GM23338 (cell line): ENCODE measurements at regions not wholly inside any gene's neighbourhood (a gene's known extent, or its start where the extent isn't known, plus 50 kb on each side); places are given as distances from the start of the nearest gene placed in this dataset.
"Not testable (repeated sequence)": the region's sequence is repeated elsewhere in the genome, so short reads cannot be mapped to it uniquely, and the experiment has no call there.

ENCODE experiments used
- ATAC-seq: fragments of 200-7000 bp; cut with Tn5 transposase; 3 replicates; pipeline ENCODE4 v1.9.1; 2020
- DNase-seq: peaks from one replicate; pipeline ENCODE4 v3.0.0-alpha.2; 2015; ENCODE audit warnings: low spot score
- H2AFZ ChIP-seq: fragments of 200-600 bp; sonication (generic); 2 replicates; pipeline ENCODE4 v1.8.0; 2016; ENCODE audit warnings: antibody characterized with exemption, mild to moderate bottlenecking, moderate library complexity
- H3F3A ChIP-seq: fragments of 200-600 bp; sonication (generic); replicated peaks from 2 replicates; pipeline ENCODE4 v1.8.0; 2017; ENCODE audit warnings: antibody characterized with exemption, mixed run types, low read depth
- H3K27ac ChIP-seq: fragments of 200-600 bp; sonication (generic); 2 replicates; pipeline ENCODE4 v1.6.1; 2016; ENCODE audit warnings: low read depth
- H3K27me3 ChIP-seq: fragments of 200-600 bp; sonication (generic); 2 replicates; pipeline ENCODE4 v1.8.0; 2016; ENCODE audit warnings: mild to moderate bottlenecking, mixed run types, moderate library complexity; ENCODE audit not compliant: insufficient read depth
- H3K36me3 ChIP-seq: fragments of 200-600 bp; sonication (generic); 2 replicates; pipeline ENCODE4 v1.8.0; 2016; ENCODE audit warnings: mild to moderate bottlenecking; ENCODE audit not compliant: insufficient read depth
- H3K4me1 ChIP-seq: fragments of 200-600 bp; sonication (generic); 2 replicates; pipeline ENCODE4 v1.8.0; 2016; ENCODE audit warnings: mild to moderate bottlenecking, moderate library complexity; ENCODE audit not compliant: insufficient read depth
- H3K4me2 ChIP-seq: fragments of 200-600 bp; sonication (generic); 2 replicates; pipeline ENCODE4 v1.7.1; 2017; ENCODE audit warnings: mixed run types
- H3K4me3 ChIP-seq: fragments of 200-600 bp; sonication (generic); 2 replicates; pipeline ENCODE4 v1.6.1; 2016; ENCODE audit warnings: mixed run types
- H3K79me2 ChIP-seq: fragments of 200-600 bp; sonication (generic); replicated peaks from 2 replicates; pipeline ENCODE4 v1.8.0; 2017; ENCODE audit warnings: mild to moderate bottlenecking; ENCODE audit not compliant: insufficient read depth
- H3K9me2 ChIP-seq: fragments of 200-600 bp; sonication (generic); 2 replicates; pipeline ENCODE4 v1.8.0; 2017; ENCODE audit not compliant: insufficient read depth
- H4K20me1 ChIP-seq: fragments of 200-600 bp; sonication (generic); replicated peaks from 2 replicates; pipeline ENCODE4 v1.8.0; 2017; ENCODE audit warnings: mild to moderate bottlenecking; ENCODE audit not compliant: insufficient read depth
- H3K27ac Mint-ChIP-seq: 2 replicates; pipeline ENCODE4 v1.8.0; 2020; ENCODE audit warnings: inconsistent platforms, mild to moderate bottlenecking, moderate library complexity, mixed read lengths
- H3K27me3 Mint-ChIP-seq: 3 replicates; pipeline ENCODE4 v1.8.0; 2022; ENCODE audit warnings: low read depth, mild to moderate bottlenecking, moderate library complexity, mixed read lengths, inconsistent platforms; ENCODE audit not compliant: insufficient read depth, poor library complexity
- H3K36me3 Mint-ChIP-seq: 3 replicates; pipeline ENCODE4 v1.8.0; 2021; ENCODE audit warnings: low read depth, mild to moderate bottlenecking, inconsistent platforms, moderate library complexity, mixed read lengths
- H3K4me1 Mint-ChIP-seq: 3 replicates; pipeline ENCODE4 v1.8.0; 2020; ENCODE audit warnings: mild to moderate bottlenecking, inconsistent platforms, mixed read lengths
- H3K4me3 Mint-ChIP-seq: 3 replicates; pipeline ENCODE4 v1.8.0; 2021; ENCODE audit warnings: moderate library complexity, mild to moderate bottlenecking, inconsistent platforms, mixed read lengths
- H3K9me3 Mint-ChIP-seq: 3 replicates; pipeline ENCODE4 v1.8.0; 2020; ENCODE audit warnings: moderate library complexity, mild to moderate bottlenecking, inconsistent platforms, mixed read lengths
- JUNB ChIP-seq: IDR thresholded peaks from one replicate; pipeline ENCODE4 v1.6.1; 2016; ENCODE audit warnings: antibody characterized with exemption; ENCODE audit not compliant: unreplicated experiment
- STAT1 ChIP-seq: IDR thresholded peaks from one replicate; pipeline ENCODE4 v1.6.1; 2016; ENCODE audit warnings: antibody characterized with exemption; ENCODE audit not compliant: unreplicated experiment

- peaks cover 71% of the 10 kb centered on the region for H3K9me3 Mint-ChIP-seq
Measured at GRCh38 chr7:136263112-136263860, 286.1 kb upstream of the MTPN start.

DNA sequence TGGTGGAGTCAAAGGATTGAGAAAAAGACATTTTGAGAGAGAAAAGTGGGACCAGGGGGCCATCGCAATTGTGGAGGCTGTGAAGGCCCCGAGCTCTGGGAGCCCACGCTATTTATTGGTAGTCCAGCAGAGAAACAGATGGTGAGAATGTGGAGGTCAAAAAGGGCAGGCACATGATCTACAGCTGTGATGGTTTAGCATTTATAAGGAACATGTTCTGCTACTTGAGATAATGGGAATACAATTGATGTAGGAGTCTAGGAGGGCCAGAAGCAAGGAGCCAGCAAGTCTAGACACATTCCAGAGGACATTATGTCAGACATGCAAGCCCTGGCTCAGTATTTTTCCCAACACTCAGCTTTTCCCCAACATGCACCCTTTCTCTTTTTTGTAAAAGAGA is 283.4 kb upstream of the MTPN start:
- H3K4me3 ChIP-seq, H4K20me1 ChIP-seq, H3K4me3 Mint-ChIP-seq: not testable (repeated sequence)

More at GRCh38 chr7:136263112-136263860, 286.1 kb upstream of the MTPN start:
- peaks cover 14% of the 10 kb centered on the region for H3K36me3 ChIP-seq
- not testable (repeated sequence) for H3K27ac Mint-ChIP-seq, H3K79me2 ChIP-seq, H3K4me2 ChIP-seq, ATAC-seq, H3K27me3 ChIP-seq, H3K9me2 ChIP-seq, H3K4me3 Mint-ChIP-seq, H3K4me3 ChIP-seq, DNase-seq, H3F3A ChIP-seq, H3K27ac ChIP-seq, H3K27me3 Mint-ChIP-seq, H4K20me1 ChIP-seq, H2AFZ ChIP-seq, H3K4me1 Mint-ChIP-seq, H3K4me1 ChIP-seq
- peaks cover 38% of the 10 kb centered on the region for H3K36me3 Mint-ChIP-seq

GRCh38 chr7:136259074-136259473 is 281.9 kb upstream of the MTPN start:
- no peaks in the 10 kb centered on the region for H3K4me1 ChIP-seq
- H3K27me3 Mint-ChIP-seq: peaks cover 2% of the 10 kb centered on the region
- H3K4me2 ChIP-seq: no peak overlapping the region
- no peak overlapping the region for H3K4me3 Mint-ChIP-seq
- H3K36me3 Mint-ChIP-seq: peaks cover 24% of the 10 kb centered on the region
- no peaks in the 10 kb centered on the region for H3F3A ChIP-seq
- no peak overlapping the region for H2AFZ ChIP-seq
- H3K36me3 ChIP-seq: peaks cover 5% of the 10 kb centered on the region; the same call in 1 of the 2 replicates
- DNase-seq (no peak), ATAC-seq (no peak)
- TF ChIP-seq JUNB: no peak
- no peak overlapping the region for H3K27ac Mint-ChIP-seq
- no peak overlapping the region for H3K4me3 ChIP-seq
- peaks cover 11% of the 10 kb centered on the region for H3K9me2 ChIP-seq
- H3K79me2 ChIP-seq: no peaks in the 10 kb centered on the region
- H3K4me1 Mint-ChIP-seq: no peaks in the 10 kb centered on the region
- H3K9me3 Mint-ChIP-seq: peaks cover 41% of the 10 kb centered on the region
- H4K20me1 ChIP-seq: no peaks in the 10 kb centered on the region
- H3K27me3 ChIP-seq: no peaks in the 10 kb centered on the region
- H3K27ac ChIP-seq: no peak overlapping the region

More for the DNA sequence above, 283.4 kb upstream of the MTPN start:
- Mint-ChIP-seq H3K36me3 (peaks cover 30% of the 10 kb centered on the region), H3K9me3 (peaks cover 52% of the 10 kb centered on the region)
- H3K27ac ChIP-seq, H2AFZ ChIP-seq, H3F3A ChIP-seq, H3K4me2 ChIP-seq, H3K27me3 ChIP-seq, ATAC-seq, DNase-seq, H3K4me1 Mint-ChIP-seq, H3K27ac Mint-ChIP-seq, H3K79me2 ChIP-seq, H3K27me3 Mint-ChIP-seq, H3K4me1 ChIP-seq: not testable (repeated sequence)
- H3K36me3 ChIP-seq: peaks cover 14% of the 10 kb centered on the region
- peaks cover 11% of the 10 kb centered on the region for H3K9me2 ChIP-seq

DNA sequence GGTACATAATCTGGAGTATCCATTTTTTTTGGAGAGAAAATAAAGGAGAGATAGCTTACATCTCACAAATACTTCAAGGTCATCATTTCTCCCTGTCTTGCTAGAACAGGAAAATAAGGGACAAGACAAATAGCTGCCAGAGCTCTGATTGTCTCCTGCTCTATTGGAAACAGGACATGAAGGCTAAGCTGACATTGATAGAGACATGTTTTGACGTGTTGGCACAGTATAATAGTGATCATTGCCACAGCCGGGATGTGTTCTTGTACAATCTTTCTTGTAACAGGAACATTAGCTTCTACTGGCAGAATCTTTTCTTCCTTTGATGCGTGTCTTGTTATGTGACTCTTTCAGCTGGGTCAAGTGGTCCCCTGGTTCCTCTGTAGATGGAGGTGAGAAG is 279.3 kb upstream of the MTPN start:
- no peaks in the 10 kb centered on the region for H3K4me1 ChIP-seq
- H3K4me3 Mint-ChIP-seq: no peak overlapping the region
- H3K27me3 ChIP-seq: no peaks in the 10 kb centered on the region
- H3F3A ChIP-seq: no peaks in the 10 kb centered on the region
- ATAC-seq (no peak), DNase-seq (no peak)
- H3K9me3 Mint-ChIP-seq: peaks cover 19% of the 10 kb centered on the region
- H3K36me3 ChIP-seq: peaks cover 4% of the 10 kb centered on the region; the same call in 1 of the 2 replicates
- H3K79me2 ChIP-seq: no peaks in the 10 kb centered on the region
- H3K27ac ChIP-seq: no peak overlapping the region
- no peak overlapping the region for H3K4me2 ChIP-seq
- H2AFZ ChIP-seq: no peak overlapping the region
- H4K20me1 ChIP-seq: no peaks in the 10 kb centered on the region
- no peak overlapping the region for H3K27ac Mint-ChIP-seq
- no peaks in the 10 kb centered on the region for H3K4me1 Mint-ChIP-seq
- no peak for TF ChIP-seq STAT1
- H3K27me3 Mint-ChIP-seq: peaks cover 4% of the 10 kb centered on the region
- H3K4me3 ChIP-seq: no peak overlapping the region
- peaks cover 12% of the 10 kb centered on the region for H3K36me3 Mint-ChIP-seq
- peaks cover 11% of the 10 kb centered on the region for H3K9me2 ChIP-seq
